ENCODE measurements at regions not wholly inside any gene's neighbourhood (a gene's known extent, or its start where the extent isn't known, plus 50 kb on each side); places are given as distances from the start of the nearest gene placed in this dataset.

DNA sequence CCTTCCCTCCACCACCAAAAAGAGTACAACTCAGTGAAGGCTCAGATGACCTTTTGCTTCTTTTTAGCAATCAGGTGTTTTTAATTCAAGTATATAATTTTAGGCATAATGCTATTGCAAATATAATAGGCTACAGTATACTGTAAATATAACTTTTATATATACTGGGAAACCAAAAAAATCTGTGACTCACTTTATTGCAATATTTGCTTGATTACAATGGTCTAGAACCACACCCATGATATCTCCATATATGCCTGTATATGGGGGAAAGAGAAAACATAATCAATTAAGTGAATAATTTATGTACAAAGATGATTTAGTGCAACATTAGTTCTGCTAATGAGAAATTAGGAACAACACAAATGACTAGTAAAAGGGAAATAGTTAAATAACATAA is 134.3 kb downstream of the TLE3 start:
- DNase-seq = no peak

DNA sequence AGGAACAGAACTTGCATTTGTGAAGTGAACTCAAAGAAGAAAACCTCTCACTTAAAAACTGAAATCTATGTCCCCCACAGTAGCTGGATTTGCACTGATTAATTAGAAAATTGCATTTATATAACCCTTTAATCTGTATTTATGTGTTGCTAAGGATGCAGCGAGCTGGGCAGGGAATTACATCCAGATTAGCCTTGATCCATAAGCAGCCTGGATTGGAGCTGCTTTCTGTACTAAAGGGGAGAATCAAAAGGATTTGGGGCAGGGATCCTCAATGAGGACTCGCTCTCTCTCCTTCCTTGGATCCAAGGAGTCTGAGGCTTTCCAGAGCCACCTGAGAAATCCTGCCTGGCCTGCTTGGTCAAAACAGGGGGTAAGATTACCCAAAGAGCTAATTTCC is 125.9 kb downstream of the TLE3 start:
- no peak for DNase-seq

GRCh38 chr15:69972436-69972835 is 125.3 kb downstream of the TLE3 start:
- DNase-seq = no peak

GRCh38 chr15:69973102-69973714 is 124.5 kb downstream of the TLE3 start:
- no peak for DNase-seq

GRCh38 chr15:69973880-69974279 is 123.8 kb downstream of the TLE3 start:
- no peak for DNase-seq

GRCh38 chr15:69974321-69974720 is 123.4 kb downstream of the TLE3 start:
- DNase-seq = no peak

DNA sequence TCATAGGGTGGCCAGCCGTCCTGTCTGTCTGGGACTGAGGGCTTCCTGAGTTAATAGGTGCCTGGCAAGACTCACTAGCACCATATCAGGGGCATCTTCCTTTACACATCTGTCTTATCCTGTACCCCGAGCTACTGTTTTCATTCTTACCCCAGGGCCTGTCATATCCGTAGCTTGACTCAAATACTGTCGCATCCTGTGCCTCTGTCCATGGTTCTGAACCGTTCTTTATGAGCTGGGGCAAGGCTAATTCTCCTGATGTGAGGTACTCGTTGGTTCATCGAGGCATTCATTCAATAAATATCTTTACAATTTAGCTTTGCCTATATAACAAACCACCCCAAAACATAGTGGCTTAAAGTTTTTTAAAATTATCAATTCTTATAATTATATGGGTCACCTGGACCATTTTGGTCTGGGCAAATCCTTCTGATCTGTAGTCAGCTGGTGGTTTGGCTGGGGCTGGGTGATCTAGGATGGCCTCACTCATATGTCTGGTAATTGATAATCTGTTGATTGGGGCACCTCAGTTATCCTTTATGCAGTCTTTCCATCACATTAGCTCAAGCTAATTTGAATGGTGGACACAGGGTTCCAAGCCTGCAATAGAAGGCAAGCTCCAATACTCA is 121.2 kb downstream of the TLE3 start:
- peak; percentile 40 for DNase-seq

DNA sequence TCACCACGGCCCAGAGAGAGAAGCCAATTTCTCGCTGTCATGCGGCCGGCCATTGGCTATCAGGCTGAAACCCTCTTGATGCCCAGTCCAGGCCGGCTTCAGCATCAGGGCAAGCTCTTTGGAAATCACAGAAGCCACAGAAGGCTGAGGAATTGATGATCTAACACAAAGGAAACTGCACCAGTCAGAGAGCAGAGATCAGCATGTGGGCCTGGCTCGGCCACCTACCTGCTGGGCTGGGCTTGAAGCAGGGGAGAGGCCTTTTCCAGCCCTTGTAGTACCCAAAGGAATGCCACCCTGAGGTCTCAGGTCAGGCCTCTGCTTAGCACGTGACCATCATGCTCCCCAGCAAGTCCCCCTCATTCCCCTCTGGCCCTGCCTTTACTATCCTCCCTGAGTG is 119.1 kb downstream of the TLE3 start:
- no peak for DNase-seq

DNA sequence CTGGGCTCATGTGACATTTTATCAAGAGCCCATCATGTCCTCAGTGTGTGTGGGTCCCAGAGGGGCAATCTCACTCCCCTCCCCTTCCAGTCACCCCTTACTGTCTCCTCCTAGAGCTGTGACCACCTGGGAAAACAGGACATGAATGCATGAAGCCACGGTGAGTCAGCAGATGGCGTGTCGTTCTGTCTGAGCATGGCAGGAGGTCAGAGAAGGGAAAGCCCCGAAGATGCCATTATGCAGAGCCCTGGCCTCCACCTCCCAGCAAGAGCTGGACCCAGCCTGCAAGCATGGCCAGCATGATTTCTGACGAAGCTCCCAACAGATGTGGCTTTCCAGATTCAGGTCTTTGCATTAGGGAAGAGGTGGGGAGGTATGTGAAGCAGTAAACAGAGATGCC is 118.5 kb downstream of the TLE3 start:
- DNase-seq = no peak

GRCh38 chr15:69979783-69980182 is 117.9 kb downstream of the TLE3 start:
- no peak for DNase-seq

- DNase-seq = no peak
Observed at GRCh38 chr15:69980341-69981059, 117.2 kb downstream of the TLE3 start.

DNA sequence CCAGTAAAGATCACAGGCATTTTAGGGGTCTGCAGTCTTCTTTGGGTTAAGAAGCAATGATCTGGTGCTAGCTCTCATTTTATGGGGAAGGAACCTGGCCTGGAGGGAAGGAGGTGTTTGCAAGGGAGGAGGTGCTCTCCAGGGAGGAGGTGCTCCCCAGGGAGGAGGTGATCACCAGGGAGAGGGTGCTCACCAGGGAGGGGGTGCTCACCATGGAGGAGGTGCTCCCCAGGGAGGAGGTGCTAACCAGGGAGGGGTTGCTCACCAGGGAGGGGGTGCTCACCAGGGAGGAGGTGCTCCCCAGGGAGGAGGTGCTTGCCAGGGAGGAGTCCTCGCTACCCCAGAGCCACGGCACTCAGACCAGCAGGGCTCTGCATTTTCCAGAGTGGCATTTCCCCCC is 115.7 kb downstream of the TLE3 start:
- no peak for DNase-seq

DNA sequence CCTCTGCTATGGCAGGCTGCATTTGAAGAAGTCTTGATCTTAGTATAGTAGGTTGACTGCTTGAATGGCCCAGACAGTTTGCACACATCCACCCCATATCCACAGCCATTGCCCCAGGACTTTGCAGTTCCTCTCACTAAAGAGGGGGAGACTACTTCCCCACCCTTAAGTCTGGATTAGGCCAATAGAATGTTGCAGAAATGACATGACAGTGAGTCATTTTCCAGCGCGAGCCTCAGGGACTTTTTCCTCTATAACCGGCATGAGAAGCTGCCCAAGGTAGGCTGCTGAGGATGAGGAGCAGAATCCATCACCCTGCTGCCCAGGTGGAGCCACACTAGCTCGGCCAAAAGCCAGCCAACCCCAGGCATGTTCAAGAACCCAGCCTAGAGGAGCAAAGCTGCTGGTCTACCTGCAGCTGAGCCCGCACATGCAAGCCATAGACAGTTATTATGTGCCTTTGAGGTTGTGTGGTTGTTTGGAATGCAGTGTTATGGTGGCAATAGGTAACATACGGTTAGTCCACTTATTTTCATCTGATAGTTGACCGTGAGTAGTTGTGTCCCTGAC is 113.9 kb downstream of the TLE3 start:
- DNase-seq = no peak

DNA sequence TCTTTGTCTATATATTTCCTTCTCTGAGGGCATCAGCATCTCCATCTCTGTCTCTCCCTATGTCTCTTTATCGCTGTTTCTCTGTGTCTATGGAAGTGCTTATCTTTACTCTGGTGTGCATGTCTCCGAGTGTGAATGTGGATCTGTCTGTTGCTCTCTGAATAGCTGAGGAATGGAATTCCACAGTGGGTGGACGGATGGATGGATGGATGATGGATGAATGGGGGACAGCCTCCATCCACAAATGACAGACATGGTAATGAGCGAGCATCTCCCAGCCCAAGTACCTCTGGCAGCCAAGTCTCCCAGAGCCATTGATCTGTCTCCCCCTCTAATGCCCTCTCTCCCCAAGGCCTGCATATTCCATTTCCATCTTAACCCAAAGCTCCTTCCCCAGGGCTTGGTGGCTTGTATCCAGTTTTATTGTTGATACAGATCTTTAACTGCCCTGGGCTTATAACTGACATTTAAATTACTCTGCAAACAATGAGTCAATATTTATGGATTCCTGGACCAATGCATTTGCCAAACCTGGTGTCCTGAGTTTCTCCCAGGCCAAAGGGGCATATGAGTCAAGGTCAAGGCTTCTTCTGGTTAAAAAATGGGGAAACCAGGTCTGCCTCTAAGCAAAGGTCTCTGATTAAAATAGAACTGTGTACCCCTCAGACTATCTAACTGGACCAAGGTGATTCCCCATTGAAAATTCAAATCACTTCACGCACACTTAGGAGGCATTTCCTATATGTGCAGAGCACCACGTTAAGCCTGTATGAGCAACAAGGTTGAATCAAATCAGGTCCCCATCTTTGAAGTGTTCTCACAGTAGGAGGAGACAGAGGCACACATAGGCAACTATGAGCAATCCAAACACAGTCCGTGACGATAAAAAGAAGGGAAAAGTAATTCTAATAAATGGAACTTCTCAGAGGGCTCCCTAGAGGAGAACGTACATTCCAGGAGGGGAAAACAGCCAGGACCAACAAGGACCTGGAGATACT is 109.9 kb downstream of the TLE3 start:
- no peak for DNase-seq

DNA sequence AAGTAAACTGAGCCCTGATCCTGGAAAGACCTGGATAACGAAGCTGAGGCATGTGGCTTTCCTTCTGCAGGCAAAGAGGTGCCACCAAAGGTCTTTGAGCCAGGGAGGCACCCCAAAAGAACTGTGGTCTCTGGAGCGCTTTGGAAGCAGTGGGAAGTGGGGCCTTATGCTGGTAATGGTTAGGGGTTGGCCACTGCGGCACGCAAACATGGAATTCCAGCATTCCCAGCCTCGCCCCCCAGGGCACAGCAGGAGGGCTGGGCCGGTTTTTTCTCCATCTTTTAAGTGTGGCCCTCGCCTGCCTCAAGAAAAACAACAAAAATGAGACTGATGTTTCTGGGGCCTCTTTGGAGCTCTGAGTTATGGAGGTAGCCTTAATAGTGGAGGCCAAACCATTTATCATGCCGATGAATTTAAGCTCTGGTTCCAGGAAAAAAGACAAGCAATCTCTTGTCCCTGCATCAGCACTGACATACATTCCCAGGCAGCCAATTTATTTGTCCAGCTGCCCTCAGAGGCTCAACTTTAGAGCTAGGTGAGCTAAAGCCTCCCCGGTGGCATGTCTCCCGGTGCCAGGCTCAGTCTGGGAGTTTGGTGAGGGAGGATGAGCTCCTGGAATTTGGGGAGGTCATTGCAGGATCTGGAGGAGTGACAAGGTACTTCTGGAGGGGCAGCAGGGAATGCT is 109.0 kb downstream of the TLE3 start:
- DNase-seq = no peak

- DNase-seq = no peak
Observed at GRCh38 chr15:69990566-69991421, 106.9 kb downstream of the TLE3 start.

DNA sequence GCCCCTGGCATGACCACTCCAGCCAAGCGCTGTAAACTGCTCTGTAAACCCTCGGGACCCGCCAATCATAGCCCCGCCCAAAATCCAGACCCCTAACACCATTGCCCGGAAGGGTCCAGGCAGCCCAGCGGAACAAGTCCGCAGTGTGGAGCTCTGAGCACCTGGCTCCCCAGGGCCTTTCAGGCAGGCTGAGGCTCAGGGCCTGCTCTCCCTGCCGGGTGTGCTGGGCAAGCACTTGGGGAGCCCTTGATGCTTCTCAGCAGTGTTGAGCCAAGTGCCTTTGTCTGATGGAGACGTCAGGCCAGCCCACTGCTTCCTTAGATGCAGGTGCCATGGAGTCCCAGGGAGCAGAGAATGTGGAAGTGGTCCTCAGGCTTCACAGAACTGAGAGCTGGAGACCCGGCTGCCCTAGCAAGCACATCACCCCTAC is 106.2 kb downstream of the TLE3 start:
- DNase-seq = no peak

GRCh38 chr15:69992348-69992747 is 105.4 kb downstream of the TLE3 start:
- DNase-seq = no peak

GRCh38 chr15:69994429-69995205 is 103.1 kb downstream of the TLE3 start:
- no peak for DNase-seq
